Vagina (tissue), 2 donors: ENCODE measurements at regions not wholly inside any gene's neighbourhood (a gene's known extent, or its start where the extent isn't known, plus 50 kb on each side); places are given as distances from the start of the nearest gene placed in this dataset.

Experiments used
- POLR2AphosphoS5 ChIP-seq, 2 donors: sonication (generic); formaldehyde crosslinking; IDR thresholded peaks; one replicate each; pipeline ENCODE4 v1.9.0; 2017; ENCODE audit warnings: antibody characterized with exemption in 2 of 2, mild to moderate bottlenecking in 2 of 2, low read depth in 1 of 2; ENCODE audit not compliant: insufficient read depth in 1 of 2
- TF ChIP-seq, protein P1 (sequence below), 3 experiments: fragments of 450-650 bp in 2 of 3; fragments of 200-600 bp in 1 of 3; sonication (generic) in 1 of 3; IDR thresholded peaks; one replicate each; pipeline ENCODE4 v1.5.1; 2017 to 2019; ENCODE audit warnings: antibody characterized with exemption in 3 of 3, mild to moderate bottlenecking in 2 of 3, moderate library complexity in 2 of 3

DNA sequence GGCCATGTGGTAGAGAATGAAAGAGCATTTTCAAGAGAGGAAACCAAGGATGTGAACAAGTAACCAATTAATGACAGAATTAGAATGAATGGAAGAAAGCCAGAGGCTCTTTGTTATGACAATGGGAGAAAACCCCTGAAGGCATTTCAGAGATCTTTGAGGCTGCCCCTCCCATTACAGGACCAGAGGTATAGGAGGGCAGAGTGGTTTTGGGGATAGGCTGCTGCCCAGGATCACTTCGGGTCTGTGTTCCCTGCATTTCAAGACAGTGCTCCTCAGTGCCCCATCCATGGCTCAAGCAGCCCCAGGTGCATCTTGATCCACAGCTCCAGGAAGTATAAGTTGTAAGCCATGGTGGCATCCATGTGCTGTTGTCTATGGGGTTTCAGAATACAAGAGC, 124.0 kb upstream of the HPF1 start:
- TF ChIP-seq, protein P1, sequence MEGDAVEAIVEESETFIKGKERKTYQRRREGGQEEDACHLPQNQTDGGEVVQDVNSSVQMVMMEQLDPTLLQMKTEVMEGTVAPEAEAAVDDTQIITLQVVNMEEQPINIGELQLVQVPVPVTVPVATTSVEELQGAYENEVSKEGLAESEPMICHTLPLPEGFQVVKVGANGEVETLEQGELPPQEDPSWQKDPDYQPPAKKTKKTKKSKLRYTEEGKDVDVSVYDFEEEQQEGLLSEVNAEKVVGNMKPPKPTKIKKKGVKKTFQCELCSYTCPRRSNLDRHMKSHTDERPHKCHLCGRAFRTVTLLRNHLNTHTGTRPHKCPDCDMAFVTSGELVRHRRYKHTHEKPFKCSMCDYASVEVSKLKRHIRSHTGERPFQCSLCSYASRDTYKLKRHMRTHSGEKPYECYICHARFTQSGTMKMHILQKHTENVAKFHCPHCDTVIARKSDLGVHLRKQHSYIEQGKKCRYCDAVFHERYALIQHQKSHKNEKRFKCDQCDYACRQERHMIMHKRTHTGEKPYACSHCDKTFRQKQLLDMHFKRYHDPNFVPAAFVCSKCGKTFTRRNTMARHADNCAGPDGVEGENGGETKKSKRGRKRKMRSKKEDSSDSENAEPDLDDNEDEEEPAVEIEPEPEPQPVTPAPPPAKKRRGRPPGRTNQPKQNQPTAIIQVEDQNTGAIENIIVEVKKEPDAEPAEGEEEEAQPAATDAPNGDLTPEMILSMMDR (IDR thresholded peaks at IDR 0.05) = no peak
- no peak for TF ChIP-seq POLR2AphosphoS5 (IDR thresholded peaks at IDR 0.05; ENCODE audit: insufficient read depth in 1 of 2, low read depth in 1 of 2)
